ENCODE measurements at regions not wholly inside any gene's neighbourhood (a gene's known extent, or its start where the extent isn't known, plus 50 kb on each side); places are given as distances from the start of the nearest gene placed in this dataset.

DNA sequence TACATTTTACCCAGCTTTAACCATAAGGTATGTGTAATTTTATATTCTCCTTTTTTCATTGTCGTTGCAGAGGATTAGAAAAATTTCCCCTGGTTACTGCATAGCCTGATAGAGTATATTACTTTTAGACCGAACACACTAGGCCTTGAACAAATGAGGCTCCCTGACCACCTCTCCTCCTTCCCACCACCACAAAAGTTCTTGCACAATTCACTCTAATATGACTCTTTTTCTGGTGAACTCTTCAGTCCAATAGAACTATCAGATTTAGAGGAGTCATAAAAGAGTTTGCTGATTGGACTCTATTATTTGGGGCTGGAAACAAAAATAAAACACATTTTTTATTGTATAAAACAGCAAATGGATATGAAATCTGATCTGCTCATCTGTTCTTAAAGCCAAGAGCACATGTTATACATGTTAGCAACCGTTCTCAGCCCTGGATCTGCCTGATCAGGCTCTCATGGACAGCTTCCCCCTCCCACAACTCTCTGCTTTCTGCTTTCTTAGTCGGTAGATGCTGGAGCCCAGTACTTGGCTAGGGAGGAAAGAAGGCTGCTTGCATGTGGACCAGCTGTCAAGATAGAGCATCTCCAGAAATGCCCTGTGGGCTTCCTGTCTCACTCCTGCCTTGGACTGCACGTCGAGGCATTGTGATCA is 83.5 kb downstream of the CD164 start:
- no peak for TF ChIP-seq RAD21 (IDR thresholded peaks at IDR 0.05; ENCODE audit: low read depth)
- TF ChIP-seq TCF12 (IDR thresholded peaks at IDR 0.05; ENCODE audit: low read depth): no peak
- TF ChIP-seq, protein P1, sequence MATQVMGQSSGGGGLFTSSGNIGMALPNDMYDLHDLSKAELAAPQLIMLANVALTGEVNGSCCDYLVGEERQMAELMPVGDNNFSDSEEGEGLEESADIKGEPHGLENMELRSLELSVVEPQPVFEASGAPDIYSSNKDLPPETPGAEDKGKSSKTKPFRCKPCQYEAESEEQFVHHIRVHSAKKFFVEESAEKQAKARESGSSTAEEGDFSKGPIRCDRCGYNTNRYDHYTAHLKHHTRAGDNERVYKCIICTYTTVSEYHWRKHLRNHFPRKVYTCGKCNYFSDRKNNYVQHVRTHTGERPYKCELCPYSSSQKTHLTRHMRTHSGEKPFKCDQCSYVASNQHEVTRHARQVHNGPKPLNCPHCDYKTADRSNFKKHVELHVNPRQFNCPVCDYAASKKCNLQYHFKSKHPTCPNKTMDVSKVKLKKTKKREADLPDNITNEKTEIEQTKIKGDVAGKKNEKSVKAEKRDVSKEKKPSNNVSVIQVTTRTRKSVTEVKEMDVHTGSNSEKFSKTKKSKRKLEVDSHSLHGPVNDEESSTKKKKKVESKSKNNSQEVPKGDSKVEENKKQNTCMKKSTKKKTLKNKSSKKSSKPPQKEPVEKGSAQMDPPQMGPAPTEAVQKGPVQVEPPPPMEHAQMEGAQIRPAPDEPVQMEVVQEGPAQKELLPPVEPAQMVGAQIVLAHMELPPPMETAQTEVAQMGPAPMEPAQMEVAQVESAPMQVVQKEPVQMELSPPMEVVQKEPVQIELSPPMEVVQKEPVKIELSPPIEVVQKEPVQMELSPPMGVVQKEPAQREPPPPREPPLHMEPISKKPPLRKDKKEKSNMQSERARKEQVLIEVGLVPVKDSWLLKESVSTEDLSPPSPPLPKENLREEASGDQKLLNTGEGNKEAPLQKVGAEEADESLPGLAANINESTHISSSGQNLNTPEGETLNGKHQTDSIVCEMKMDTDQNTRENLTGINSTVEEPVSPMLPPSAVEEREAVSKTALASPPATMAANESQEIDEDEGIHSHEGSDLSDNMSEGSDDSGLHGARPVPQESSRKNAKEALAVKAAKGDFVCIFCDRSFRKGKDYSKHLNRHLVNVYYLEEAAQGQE (IDR thresholded peaks at IDR 0.05; ENCODE audit: low read depth): no peak
- no peak for TF ChIP-seq ZBTB7A (IDR thresholded peaks at IDR 0.05; ENCODE audit: low read depth)
- TF ChIP-seq TEAD4 (IDR thresholded peaks at IDR 0.05): no peak
